Panc1 (cell line): ENCODE measurements at regions not wholly inside any gene's neighbourhood (a gene's known extent, or its start where the extent isn't known, plus 50 kb on each side); places are given as distances from the start of the nearest gene placed in this dataset.

Source experiments
- ATAC-seq: fragments of 200-7000 bp; cut with Tn5 transposase; 2 replicates; pipeline ENCODE4 v1.9.1; 2020; ENCODE audit warnings: mild to moderate bottlenecking, moderate library complexity
- BruUV-seq: library from RNA; stranded (reverse); fragments of 400-500 nt; replicated peaks from 2 replicates; lab custom pipeline; 2021; lab: Mats Ljungman, UMichigan
- CTCF ChIA-PET: fragments of 300-600 bp; sonication (Branson Sonifier 250); formaldehyde crosslinking; loops from one replicate; lab custom pipeline; 2022; ENCODE audit warnings: antibody characterized with exemption; lab: Charles Lee
- POLR2A ChIA-PET: fragments of 300-600 bp; sonication (Branson Sonifier 250); formaldehyde crosslinking; loops from one replicate; lab custom pipeline; 2022; ENCODE audit warnings: antibody characterized with exemption; lab: Charles Lee
- DNase-seq: peaks from one replicate; pipeline ENCODE4 v3.0.0-alpha.2; 2010; ENCODE audit warnings: low read depth, low spot score
- H3K27ac ChIP-seq: 2 replicates; pipeline ENCODE4 v1.5.1; 2011; ENCODE audit warnings: mild to moderate bottlenecking, low read length, inconsistent platforms
- H3K27me3 ChIP-seq: fragments of 200-500 bp; sonication (Bioruptor generic); 2 replicates; pipeline ENCODE4 v1.6.0; 2014; ENCODE audit warnings: low read length, inconsistent platforms; ENCODE audit not compliant: control insufficient read depth, insufficient read depth
- H3K36me3 ChIP-seq: fragments of 200-500 bp; sonication (Bioruptor generic); 2 replicates; pipeline ENCODE4 v1.5.1; 2014; ENCODE audit warnings: inconsistent platforms, mild to moderate bottlenecking, low read length, moderate library complexity; ENCODE audit not compliant: control insufficient read depth, insufficient read depth
- H3K4me1 ChIP-seq: 2 replicates; pipeline ENCODE4 v1.5.1; 2011; ENCODE audit warnings: inconsistent platforms, mild to moderate bottlenecking, low read length, moderate library complexity; ENCODE audit not compliant: control insufficient read depth, insufficient read depth
- H3K4me3 ChIP-seq, 2 experiments: 2 replicates each; pipeline ENCODE4 v1.5.1; 2011 to 2012; ENCODE audit warnings: low read depth in 2 of 2, low read length in 2 of 2, mild to moderate bottlenecking in 2 of 2, inconsistent platforms in 1 of 2, moderate library complexity in 1 of 2
- H3K9me3 ChIP-seq: fragments of 200-500 bp; sonication (Bioruptor generic); 2 replicates; pipeline ENCODE4 v1.5.1; 2014; ENCODE audit warnings: low read depth, mild to moderate bottlenecking, inconsistent platforms, low read length, moderate library complexity; ENCODE audit not compliant: control insufficient read depth, insufficient read depth
- POLR2AphosphoS5 ChIP-seq: IDR thresholded peaks from 2 replicates; pipeline ENCODE4 v1.6.1; 2012; ENCODE audit warnings: mild to moderate bottlenecking, low read depth, low read length, moderate library complexity
- SIN3A ChIP-seq: IDR thresholded peaks from 2 replicates; pipeline ENCODE4 v1.6.1; 2012; ENCODE audit warnings: low read depth, mild to moderate bottlenecking, low read length, moderate library complexity, borderline replicate concordance; ENCODE audit not compliant: insufficient read depth
- TCF7L2 ChIP-seq: IDR thresholded peaks from 2 replicates; pipeline ENCODE4 v1.6.1; 2011; ENCODE audit warnings: mild to moderate bottlenecking, low read depth, low read length, inconsistent platforms
- in situ Hi-C: cut with HindIII; loops from 2 replicates; pipeline ENCODE4 v1.10.0; 2016; ENCODE audit warnings: low sequenced_read_pairs, low pct_unique_long_range_greater_than_20kb
- intact Hi-C: fragments of 100-400 bp; cut with micrococcal nuclease; formaldehyde crosslinking; loops from one replicate; pipeline ENCODE4 v1.10.0; 2022; ENCODE audit not compliant: unreplicated experiment
- TF ChIP-seq, protein P1 (sequence below): fragments of 450-650 bp; IDR thresholded peaks from 2 replicates; pipeline ENCODE4 v1.5.1; 2017; ENCODE audit warnings: mild to moderate bottlenecking
- TF ChIP-seq, protein P2 (sequence below), 2 experiments: IDR thresholded peaks; 2 replicates each; pipeline ENCODE4 v1.6.1; 2011 to 2012; ENCODE audit warnings: low read depth in 2 of 2, control low read depth in 1 of 2, low read length in 1 of 2, mild to moderate bottlenecking in 1 of 2, moderate library complexity in 1 of 2; ENCODE audit not compliant: insufficient read depth in 1 of 2

DNA sequence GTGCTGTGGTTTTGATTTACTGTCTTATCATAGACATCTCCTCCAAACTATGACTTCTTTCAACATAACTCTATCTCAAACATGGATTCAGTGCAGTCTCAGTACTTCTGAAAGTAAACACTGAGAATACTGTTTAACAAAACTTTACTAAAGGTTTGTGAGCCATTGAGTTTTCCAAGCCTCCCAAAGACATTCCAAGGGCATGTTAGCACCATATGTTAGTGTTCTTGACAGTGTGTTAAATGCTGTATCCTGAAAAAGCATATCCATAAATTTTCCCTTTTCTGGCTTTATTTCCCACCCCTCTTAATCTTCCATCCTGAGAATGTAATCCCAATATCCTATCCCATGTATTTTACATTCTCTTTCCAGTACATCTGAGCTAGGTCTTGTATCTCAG, 446.8 kb upstream of the CXADR start:
- ChIA-PET POLR2A (no interaction called here), CTCF (no interaction called here)
- DNase-seq (no peak), ATAC-seq (no peak)
- no peaks in the 10 kb centered on the region for H3K9me3 ChIP-seq
- in situ Hi-C loops: no loop called here
- intact Hi-C loops: no loop called here
- BruUV-seq: no TSS peak
- H3K4me3 ChIP-seq: no peak overlapping the region
- no peak overlapping the region for H3K27ac ChIP-seq
- TF ChIP-seq, protein P1, sequence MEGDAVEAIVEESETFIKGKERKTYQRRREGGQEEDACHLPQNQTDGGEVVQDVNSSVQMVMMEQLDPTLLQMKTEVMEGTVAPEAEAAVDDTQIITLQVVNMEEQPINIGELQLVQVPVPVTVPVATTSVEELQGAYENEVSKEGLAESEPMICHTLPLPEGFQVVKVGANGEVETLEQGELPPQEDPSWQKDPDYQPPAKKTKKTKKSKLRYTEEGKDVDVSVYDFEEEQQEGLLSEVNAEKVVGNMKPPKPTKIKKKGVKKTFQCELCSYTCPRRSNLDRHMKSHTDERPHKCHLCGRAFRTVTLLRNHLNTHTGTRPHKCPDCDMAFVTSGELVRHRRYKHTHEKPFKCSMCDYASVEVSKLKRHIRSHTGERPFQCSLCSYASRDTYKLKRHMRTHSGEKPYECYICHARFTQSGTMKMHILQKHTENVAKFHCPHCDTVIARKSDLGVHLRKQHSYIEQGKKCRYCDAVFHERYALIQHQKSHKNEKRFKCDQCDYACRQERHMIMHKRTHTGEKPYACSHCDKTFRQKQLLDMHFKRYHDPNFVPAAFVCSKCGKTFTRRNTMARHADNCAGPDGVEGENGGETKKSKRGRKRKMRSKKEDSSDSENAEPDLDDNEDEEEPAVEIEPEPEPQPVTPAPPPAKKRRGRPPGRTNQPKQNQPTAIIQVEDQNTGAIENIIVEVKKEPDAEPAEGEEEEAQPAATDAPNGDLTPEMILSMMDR: no peak
- TF ChIP-seq SIN3A (no peak), POLR2AphosphoS5 (no peak), TCF7L2 (no peak)
- TF ChIP-seq, protein P2, sequence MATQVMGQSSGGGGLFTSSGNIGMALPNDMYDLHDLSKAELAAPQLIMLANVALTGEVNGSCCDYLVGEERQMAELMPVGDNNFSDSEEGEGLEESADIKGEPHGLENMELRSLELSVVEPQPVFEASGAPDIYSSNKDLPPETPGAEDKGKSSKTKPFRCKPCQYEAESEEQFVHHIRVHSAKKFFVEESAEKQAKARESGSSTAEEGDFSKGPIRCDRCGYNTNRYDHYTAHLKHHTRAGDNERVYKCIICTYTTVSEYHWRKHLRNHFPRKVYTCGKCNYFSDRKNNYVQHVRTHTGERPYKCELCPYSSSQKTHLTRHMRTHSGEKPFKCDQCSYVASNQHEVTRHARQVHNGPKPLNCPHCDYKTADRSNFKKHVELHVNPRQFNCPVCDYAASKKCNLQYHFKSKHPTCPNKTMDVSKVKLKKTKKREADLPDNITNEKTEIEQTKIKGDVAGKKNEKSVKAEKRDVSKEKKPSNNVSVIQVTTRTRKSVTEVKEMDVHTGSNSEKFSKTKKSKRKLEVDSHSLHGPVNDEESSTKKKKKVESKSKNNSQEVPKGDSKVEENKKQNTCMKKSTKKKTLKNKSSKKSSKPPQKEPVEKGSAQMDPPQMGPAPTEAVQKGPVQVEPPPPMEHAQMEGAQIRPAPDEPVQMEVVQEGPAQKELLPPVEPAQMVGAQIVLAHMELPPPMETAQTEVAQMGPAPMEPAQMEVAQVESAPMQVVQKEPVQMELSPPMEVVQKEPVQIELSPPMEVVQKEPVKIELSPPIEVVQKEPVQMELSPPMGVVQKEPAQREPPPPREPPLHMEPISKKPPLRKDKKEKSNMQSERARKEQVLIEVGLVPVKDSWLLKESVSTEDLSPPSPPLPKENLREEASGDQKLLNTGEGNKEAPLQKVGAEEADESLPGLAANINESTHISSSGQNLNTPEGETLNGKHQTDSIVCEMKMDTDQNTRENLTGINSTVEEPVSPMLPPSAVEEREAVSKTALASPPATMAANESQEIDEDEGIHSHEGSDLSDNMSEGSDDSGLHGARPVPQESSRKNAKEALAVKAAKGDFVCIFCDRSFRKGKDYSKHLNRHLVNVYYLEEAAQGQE (IDR thresholded peaks at IDR 0.05; ENCODE audit: insufficient read depth in 1 of 2, low read depth in 2 of 2, low read length in 1 of 2): no peak
- no peaks in the 10 kb centered on the region for H3K27me3 ChIP-seq
- no peaks in the 10 kb centered on the region for H3K4me1 ChIP-seq
- H3K36me3 ChIP-seq: no peaks in the 10 kb centered on the region

DNA sequence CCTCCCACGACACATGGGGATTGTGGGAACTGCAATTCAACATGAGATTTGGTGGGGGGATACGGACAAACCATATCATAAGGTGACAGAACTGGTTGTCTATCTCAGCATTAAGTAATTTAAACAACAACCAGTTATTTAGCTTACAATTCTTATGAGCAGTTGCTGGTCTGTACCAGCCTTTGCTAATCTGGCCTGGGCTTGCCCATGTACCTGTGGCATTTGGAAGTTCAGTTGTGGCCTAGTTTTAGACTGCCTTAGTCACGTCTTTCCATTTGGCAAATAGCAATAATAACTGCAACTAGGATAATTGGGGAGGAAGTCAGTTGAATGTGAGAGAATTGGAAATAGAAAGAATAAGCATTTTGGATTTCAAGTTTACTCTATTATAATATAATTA, 441.8 kb upstream of the CXADR start:
- intact Hi-C loops (no loop called here), in situ Hi-C loops (no loop called here)
- no TSS peak for BruUV-seq
- ChIA-PET POLR2A (no interaction called here), CTCF (no interaction called here)
- Histone ChIP-seq H3K4me1 (no peaks in the 10 kb centered on the region), H3K27ac (no peak overlapping the region), H3K4me3 (no peak overlapping the region), H3K27me3 (no peaks in the 10 kb centered on the region), H3K36me3 (no peaks in the 10 kb centered on the region), H3K9me3 (no peaks in the 10 kb centered on the region)
- DNase-seq (no peak), ATAC-seq (no peak)
- TF ChIP-seq POLR2AphosphoS5 (no peak), TCF7L2 (no peak), SIN3A (no peak)
- TF ChIP-seq, protein P2 (IDR thresholded peaks at IDR 0.05; ENCODE audit: insufficient read depth in 1 of 2, low read depth in 2 of 2, low read length in 1 of 2): no peak
- TF ChIP-seq, protein P1: no peak
